Left kidney (tissue), 1 donor: ENCODE measurements at regions not wholly inside any gene's neighbourhood (a gene's known extent, or its start where the extent isn't known, plus 50 kb on each side); places are given as distances from the start of the nearest gene placed in this dataset.
"Not testable (repeated sequence)": the region's sequence is repeated elsewhere in the genome, so short reads cannot be mapped to it uniquely, and the experiment has no call there.

Experiments used
- DNase-seq: peaks from one replicate; pipeline ENCODE4 v3.0.0-alpha.2; 2013

DNA sequence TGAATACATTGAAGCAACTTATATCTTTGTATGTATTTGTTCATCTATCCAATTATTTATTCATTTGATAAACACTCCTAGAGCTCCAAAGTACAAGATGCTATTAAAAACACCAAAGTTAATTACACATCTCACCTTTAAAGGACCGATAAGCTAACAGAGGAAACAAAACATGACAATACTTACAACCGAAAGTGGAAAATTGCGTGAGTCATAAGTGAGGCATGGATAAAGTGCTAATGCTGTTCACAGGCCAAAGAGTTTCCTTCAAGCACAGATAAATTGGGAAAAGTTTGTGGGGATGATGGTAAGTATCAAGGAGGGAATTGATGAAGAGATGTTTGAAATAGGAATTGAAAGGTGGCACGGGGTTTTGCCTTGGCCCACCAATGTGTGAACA is 172.8 kb upstream of the KITLG start:
- DNase-seq: no peak

DNA sequence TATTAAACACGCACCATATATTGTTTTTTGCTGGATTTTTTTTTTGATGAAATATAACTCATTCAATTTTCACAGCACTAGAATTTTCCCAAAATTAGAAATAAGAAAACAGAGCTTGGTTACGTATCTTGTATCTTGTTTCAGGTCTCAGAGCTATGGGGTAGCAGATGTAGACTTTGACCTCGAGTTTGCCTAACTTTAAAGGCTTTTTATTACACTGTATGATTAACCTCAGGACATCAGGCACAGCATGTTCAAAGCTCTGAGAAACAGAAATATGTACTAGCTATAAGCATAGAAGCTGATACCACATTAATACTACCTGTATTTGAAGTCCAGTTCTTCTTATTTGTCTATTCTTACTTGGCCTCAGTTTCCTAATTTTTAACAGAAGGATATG is 171.9 kb upstream of the KITLG start:
- no peak for DNase-seq

DNA sequence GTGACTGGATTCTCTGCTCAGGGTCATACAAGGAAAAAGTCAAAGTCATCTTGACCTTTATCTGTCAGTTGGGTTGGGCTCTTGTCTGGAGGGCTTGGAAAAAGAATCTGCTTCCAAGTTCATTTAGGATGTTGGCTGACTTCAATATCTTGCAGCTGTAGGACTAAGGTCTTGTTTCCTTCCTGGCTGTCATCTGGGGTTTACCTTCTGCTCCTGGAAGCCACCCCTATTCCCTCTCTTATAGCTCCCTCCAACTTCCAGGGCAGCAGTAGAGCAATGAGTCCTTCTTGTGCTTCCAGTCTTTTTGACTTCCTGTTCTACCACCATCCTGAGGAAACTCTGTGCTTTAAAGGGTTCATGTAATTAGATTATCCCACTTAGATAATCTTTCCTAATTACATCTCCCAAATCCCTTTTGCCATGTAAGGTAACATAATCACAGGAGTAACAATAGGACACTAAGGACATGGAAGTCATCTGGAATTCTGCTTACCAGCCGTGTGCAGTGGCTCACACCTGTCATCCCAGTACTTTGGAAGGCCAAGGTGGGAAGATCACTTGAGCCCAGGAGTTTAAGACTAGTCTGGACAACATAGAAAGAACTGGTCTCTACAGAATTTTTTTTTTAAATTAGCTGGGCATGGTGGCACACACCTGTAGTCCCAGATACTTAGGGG is 170.7 kb upstream of the KITLG start:
- no peak for DNase-seq

DNA sequence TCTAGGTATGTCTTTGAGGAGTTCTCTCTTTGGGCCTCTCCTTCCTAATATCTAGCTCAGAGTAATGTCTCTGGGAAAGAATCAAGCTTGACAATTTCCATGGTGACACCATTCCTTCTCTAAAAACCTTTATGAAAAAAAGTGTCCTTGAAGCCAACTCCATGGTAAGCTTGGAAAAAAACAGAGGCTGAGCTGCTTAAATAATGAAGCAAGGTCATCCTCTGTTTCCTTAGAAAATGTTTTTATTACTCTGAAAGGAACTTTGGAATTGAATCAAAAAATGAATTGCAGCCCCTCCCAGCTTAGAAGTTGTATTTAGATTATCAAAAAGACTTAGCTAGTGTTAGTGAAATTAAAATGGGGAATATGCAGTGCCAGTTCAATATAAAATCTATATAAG is 166.1 kb upstream of the KITLG start:
- DNase-seq: no peak

GRCh38 chr12:88743946-88744685 is 163.8 kb upstream of the KITLG start:
- no peak for DNase-seq

GRCh38 chr12:88737838-88738472 is 157.7 kb upstream of the KITLG start:
- DNase-seq: no peak

- DNase-seq: no peak
Measured at GRCh38 chr12:88736031-88736430, 155.8 kb upstream of the KITLG start.

GRCh38 chr12:88733008-88733407 is 152.7 kb upstream of the KITLG start:
- DNase-seq: no peak

- DNase-seq: no peak
Measured at GRCh38 chr12:88729196-88729595, 148.9 kb upstream of the KITLG start.

DNA sequence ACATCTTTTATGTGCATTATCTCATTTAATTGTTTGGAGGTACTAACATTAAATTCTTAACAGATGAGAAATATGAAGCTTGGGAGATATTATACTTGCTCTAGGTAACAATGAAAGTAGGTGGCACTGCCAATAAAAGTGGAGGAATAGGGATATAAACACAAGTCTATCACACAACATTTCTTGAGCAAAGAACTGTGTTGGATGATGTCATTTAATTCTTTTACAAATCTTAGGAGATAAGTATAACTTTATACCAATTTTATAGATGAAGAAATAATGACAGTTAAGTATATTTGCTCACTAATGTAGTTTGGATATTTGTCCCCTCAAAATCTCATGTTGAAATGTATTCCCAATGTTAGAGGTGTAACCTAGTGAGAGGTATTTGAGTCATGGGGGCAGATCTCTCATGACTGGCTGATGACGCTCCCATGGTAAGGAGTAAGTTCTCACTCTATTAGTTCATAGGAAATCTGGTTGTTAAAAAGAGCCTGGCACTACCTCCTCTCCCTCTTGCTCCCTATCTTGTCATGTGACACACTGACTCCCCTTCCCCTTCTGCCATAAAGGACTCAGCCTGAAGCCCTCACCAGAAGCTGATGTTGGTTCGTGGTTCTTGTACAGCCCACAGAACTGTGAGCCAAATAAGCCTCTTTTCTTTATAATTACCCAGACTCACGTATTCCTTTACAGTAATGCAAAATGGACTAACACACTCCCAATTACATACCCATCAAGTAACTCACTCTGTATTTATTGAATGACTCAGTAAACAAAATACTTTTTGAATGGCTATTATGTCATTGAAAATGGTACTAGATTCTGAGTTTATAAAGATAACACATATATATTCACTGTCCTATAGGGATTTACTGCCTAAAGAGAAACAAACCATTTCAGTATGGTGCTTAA is 146.8 kb upstream of the KITLG start:
- DNase-seq: no peak

DNA sequence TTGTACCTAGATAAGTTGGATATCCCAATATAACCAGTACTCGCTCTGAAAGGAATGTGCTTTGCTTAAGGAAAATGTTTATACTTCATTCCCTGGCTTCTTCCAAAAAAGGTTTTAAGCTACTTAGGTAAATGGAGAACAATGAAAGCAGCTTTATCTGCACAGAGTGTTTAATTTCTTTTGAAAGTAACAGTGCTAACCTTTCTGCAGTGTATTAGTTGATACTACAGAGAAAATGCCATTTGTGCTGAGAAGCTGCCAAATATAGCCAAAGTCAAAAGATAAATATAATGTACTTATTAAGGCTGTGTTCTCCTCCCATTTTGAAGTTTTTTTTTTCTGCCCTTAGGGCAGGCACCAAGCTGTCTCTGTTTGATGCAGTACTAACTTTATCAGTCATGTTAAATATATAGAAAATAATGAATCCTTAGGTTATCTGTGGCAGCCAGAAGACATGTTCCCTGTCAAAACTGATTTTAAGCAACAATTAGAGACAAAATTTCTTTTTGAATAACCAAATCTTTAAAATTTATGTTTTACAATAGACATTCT is 145.4 kb upstream of the KITLG start:
- no peak for DNase-seq

DNA sequence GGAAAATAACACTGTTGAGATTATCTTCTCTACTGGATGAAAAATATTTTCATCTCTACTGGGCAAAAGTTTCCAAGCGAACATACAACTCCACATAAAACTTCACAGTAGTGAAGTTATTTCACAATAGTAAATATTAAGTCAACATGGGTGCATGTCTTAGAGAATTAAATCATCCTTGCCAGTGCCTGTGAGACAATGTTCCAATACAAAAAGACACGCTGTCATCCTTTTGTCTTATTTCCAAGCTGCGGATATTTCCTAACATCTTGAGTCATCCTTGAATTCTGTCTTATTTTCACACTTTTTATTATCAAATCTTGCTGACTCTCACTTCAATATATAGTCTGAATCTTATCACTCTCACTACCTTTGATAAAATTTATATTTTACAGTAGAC is 142.9 kb upstream of the KITLG start:
- DNase-seq: no peak

- DNase-seq: no peak
Measured at GRCh38 chr12:88720785-88721650, 140.7 kb upstream of the KITLG start.

DNA sequence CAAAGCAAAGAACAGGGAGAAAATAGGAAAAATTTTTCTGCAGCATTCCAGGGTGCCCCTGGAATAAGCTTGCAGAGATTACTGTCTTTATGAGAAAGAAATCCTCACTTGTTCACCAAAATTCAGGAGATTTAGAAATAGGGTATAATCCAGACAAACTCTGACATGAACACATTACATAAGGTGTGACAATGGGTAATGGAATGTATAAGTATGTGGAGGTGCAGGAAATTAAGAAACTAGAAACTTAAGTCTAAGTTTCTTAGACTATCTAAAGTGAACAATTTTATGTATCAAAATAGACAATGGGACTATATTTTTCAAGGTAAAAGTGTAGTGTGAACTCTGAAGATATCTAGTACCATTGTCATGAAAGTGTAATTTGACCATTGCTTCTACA is 140.0 kb upstream of the KITLG start:
- DNase-seq: no peak

DNA sequence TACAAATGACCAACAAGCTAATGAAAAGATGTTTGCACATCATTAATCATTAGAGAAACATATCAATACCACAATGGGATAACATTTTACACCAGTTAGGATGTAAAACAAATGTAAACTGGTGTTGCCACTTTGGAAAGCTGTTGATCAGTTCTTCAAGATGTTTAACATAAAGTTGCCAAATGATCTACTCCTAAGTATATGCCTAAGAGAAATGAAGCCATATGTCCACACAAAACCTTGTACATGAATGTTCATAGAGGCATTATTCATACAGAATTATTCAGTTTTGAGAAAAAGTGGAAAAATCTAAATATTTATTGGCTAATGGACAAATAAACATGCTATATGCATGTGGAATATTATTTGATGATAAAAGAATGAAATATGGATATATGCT is 136.9 kb upstream of the KITLG start:
- no peak for DNase-seq

- DNase-seq: no peak
Measured at GRCh38 chr12:88716240-88716639, 136.0 kb upstream of the KITLG start.

DNA sequence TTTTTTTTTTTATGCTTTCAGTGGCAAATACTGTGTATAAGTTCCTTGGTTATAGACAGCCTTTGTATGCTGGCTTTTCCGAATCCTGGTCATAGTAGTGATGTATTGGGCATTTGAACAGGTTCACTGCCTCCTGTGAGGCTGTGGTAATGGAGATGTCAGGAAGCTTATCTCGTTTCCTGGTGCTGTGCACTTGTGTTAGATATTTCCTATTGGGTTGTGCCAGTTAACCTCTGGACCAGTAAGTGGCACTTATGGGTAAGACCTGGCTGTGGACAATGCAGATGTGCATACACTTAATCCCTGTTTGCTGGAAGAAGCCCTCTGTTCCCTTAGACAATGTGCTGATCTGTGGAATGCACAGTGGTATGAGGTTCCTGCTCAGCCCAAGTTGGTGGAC is 135.4 kb upstream of the KITLG start:
- no peak for DNase-seq

DNA sequence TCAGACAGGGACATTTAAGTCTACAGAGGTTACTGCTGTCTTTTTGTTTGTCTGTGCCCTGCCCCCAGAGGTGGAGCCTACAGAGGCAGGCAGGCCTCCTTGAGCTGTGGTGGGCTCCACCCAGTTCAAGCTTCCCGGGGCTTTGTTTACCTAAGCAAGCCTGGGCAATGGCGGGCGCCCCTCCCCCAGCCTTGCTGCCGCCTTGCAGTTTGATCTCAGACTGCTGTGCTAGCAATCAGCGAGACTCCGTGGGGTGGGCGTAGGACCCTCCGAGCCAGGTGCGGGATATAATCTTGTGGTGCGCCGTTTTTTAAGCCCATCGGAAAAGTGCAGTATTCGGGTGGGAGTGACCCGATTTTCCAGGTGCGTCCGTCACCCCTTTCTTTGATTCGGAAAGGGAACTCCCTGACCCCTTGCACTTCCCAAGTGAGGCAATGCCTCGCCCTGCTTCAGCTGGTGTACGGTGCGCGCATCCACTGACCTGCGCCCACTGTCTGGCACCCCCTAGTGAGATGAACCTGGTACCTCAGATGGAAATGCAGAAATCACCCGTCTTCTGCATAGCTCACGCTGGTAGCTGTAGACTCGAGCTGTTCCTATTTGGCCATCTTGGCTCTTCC is 134.1 kb upstream of the KITLG start:
- DNase-seq: not testable (repeated sequence)

DNA sequence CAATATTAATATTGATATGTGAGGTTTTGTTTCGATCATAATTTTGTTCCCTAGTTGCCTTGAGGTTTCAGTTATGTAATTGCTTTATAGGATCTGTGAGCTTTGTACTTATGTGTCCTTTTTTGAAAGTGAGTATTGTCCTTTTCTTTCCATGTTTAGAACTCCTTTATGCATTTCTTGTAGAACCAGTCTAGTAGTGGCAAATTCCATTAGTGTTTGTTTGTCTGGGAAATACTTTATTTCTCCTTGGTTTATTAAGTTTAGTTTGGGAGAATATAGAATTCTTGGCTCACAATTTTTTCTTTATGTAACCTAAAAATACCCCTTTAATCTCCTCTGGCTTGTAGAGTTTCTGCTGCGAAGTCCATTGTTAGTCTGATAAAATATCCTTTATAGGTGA is 127.5 kb upstream of the KITLG start:
- no peak for DNase-seq

GRCh38 chr12:88706286-88706685 is 126.0 kb upstream of the KITLG start:
- DNase-seq: no peak

DNA sequence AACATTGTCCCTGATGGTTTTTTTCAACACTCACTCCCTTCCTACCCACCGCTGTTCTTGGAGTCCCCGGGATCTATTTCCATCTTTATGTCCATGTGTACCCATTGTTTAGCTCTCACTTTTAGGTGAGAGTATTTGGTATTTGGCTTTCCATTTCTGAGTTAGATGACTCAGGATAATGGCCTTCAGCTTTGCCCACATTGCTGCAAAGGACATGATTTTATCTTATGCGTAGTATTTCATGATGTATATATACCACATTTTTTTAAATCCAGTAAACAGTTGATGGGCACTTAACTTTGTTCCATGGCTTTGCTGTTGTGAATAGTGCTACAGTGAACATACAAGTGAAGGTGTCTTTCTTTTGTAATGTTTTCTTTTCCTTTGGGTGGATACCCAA is 123.5 kb upstream of the KITLG start:
- no peak for DNase-seq
